A549 (cell line): ENCODE measurements at regions not wholly inside any gene's neighbourhood (a gene's known extent, or its start where the extent isn't known, plus 50 kb on each side); places are given as distances from the start of the nearest gene placed in this dataset.
A peak's percentile ranks its signal among the peaks of the same experiment; 100 is the strongest.

Experiments used
- ATAC-seq, 2 experiments: fragments of 200-7000 bp in 1 of 2; fragments of >200 bp in 1 of 2; cut with Nextera tagmentation in 1 of 2; cut with Tn5 transposase in 1 of 2; 3 replicates each; pipeline versions ENCODE4 v1.8.0 to v1.9.1; 2018 to 2020; ENCODE audit warnings: mild to moderate bottlenecking in 1 of 2, moderate library complexity in 1 of 2
- CTCF ChIA-PET: fragments of 300-600 bp; sonication (Branson Sonifier 250); formaldehyde crosslinking; extraction: SDS; loops from one replicate; lab custom pipeline; 2021; ENCODE audit warnings: antibody characterized with exemption, inconsistent platforms; lab: Yijun Ruan, JAX
- POLR2A ChIA-PET: fragments of 350-600 bp; formaldehyde crosslinking; extraction: SDS; loops from one replicate; lab custom pipeline; 2021; ENCODE audit warnings: antibody characterized with exemption, inconsistent platforms; lab: Yijun Ruan, JAX
- DNase-seq, 2 experiments: peaks; one replicate each; pipeline versions ENCODE4 v3.0.0 to v3.0.0-alpha.2; 2011 to 2016; ENCODE audit warnings: low read depth in 1 of 2, low spot score in 1 of 2
- FAIRE-seq: peaks from 2 replicates; lab custom pipeline; 2011; peaks lifted over from hg19 to GRCh38; lab: Jason Lieb, UNC
- H3K27ac ChIP-seq, 2 experiments: fragments of >200 bp; sonication (Bioruptor Twin); formaldehyde crosslinking; 3 replicates each; pipeline ENCODE4 v1.5.1; 2016 to 2017
- H3K4me1 ChIP-seq: fragments of >200 bp; sonication (Bioruptor Twin); formaldehyde crosslinking; 3 replicates; pipeline ENCODE4 v1.6.1; 2016
- H3K4me2 ChIP-seq: fragments of >200 bp; sonication (Bioruptor Twin); formaldehyde crosslinking; 3 replicates; pipeline ENCODE4 v1.6.1; 2016
- H3K4me3 ChIP-seq: fragments of >200 bp; sonication (Bioruptor Twin); formaldehyde crosslinking; 3 replicates; pipeline ENCODE4 v1.5.1; 2016
- H3K9me3 ChIP-seq: fragments of >200 bp; sonication (Bioruptor Twin); formaldehyde crosslinking; 3 replicates; pipeline ENCODE4 v1.6.1; 2016
- CBX8 ChIP-seq: fragments of 200-600 bp; sonication (generic); IDR thresholded peaks from 2 replicates; pipeline ENCODE4 v1.6.1; 2016
- FOXS1 ChIP-seq: fragments of 250-450 bp; sonication (Bioruptor Pico); IDR thresholded peaks from 2 replicates; pipeline ENCODE4 v1.5.0; 2020; ENCODE audit warnings: mild to moderate bottlenecking, moderate library complexity
- HEYL ChIP-seq: fragments of 250-450 bp; sonication (Bioruptor Pico); IDR thresholded peaks from 2 replicates; pipeline ENCODE4 v1.8.0; 2021; ENCODE audit warnings: mild to moderate bottlenecking, moderate library complexity
- HOXB13 ChIP-seq: fragments of 250-450 bp; sonication (Bioruptor Pico); IDR thresholded peaks from 2 replicates; pipeline ENCODE4 v1.5.0; 2020; ENCODE audit warnings: low read depth, mild to moderate bottlenecking, moderate library complexity
- HOXB5 ChIP-seq: fragments of 250-450 bp; sonication (Bioruptor Pico); IDR thresholded peaks from 2 replicates; pipeline ENCODE4 v1.5.0; 2020; ENCODE audit warnings: mild to moderate bottlenecking, moderate library complexity
- JUNB ChIP-seq: fragments of >200 bp; sonication (Bioruptor Twin); formaldehyde crosslinking; IDR thresholded peaks from 2 replicates; pipeline ENCODE4 v1.6.1; 2016
- KDM5A ChIP-seq: fragments of 200-600 bp; sonication (generic); IDR thresholded peaks from 2 replicates; pipeline ENCODE4 v1.6.1; 2016; ENCODE audit warnings: antibody characterized with exemption, mild to moderate bottlenecking
- MAZ ChIP-seq: fragments of 150-350 bp; IDR thresholded peaks from 2 replicates; pipeline ENCODE4 v1.6.1; 2014; ENCODE audit warnings: antibody characterized with exemption, low read depth, low read length, borderline replicate concordance
- MYC ChIP-seq: IDR thresholded peaks from 2 replicates; pipeline ENCODE4 v1.6.1; 2012; ENCODE audit warnings: mild to moderate bottlenecking, inconsistent platforms, low read length, improper control_type of control experiment, borderline replicate concordance
- NPAS2 ChIP-seq: fragments of 250-450 bp; sonication (Bioruptor Pico); IDR thresholded peaks from 2 replicates; pipeline ENCODE4 v1.8.0; 2022; ENCODE audit warnings: mild to moderate bottlenecking, moderate library complexity, borderline replicate concordance
- PBX3 ChIP-seq: IDR thresholded peaks from 2 replicates; pipeline ENCODE4 v1.6.1; 2012
- PHF8 ChIP-seq: fragments of 200-600 bp; sonication (generic); IDR thresholded peaks from 2 replicates; pipeline ENCODE4 v1.6.1; 2016; ENCODE audit warnings: low read depth, mild to moderate bottlenecking, antibody characterized with exemption, moderate library complexity, borderline replicate concordance
- POLR2A ChIP-seq: IDR thresholded peaks from 2 replicates; pipeline ENCODE4 v1.6.1; 2012; ENCODE audit warnings: mild to moderate bottlenecking, low read length
- RAD21 ChIP-seq, 2 experiments: fragments of >200 bp in 1 of 2; sonication (Bioruptor Twin) in 1 of 2; formaldehyde crosslinking in 1 of 2; IDR thresholded peaks in 1 of 2; conservative IDR thresholded peaks in 1 of 2; 2 replicates in 1 of 2; 3 replicates in 1 of 2; pipeline ENCODE4 v1.6.1; 2012 to 2018; ENCODE audit warnings: inconsistent platforms in 1 of 2
- RCOR1 ChIP-seq: fragments of 150-350 bp; IDR thresholded peaks from 2 replicates; pipeline ENCODE4 v1.6.1; 2014; ENCODE audit warnings: antibody characterized with exemption, low read length, low read depth
- RFX5 ChIP-seq: fragments of 450-650 bp; IDR thresholded peaks from 2 replicates; pipeline ENCODE4 v1.7.1; 2014; ENCODE audit warnings: antibody characterized with exemption, mild to moderate bottlenecking, moderate library complexity
- SMC3 ChIP-seq: fragments of >200 bp; sonication (Bioruptor Twin); formaldehyde crosslinking; IDR thresholded peaks from 3 replicates; pipeline ENCODE4 v1.6.1; 2018; ENCODE audit warnings: inconsistent platforms
- ZNF302 ChIP-seq: fragments of 250-450 bp; sonication (Bioruptor Pico); IDR thresholded peaks from 2 replicates; pipeline ENCODE4 v1.9.0; 2021; ENCODE audit warnings: inconsistent platforms, mild to moderate bottlenecking, moderate library complexity
- WGBS: methylation state at CpG from one replicate; pipeline ENCODE4 v1.1.6; 2017; ENCODE audit errors: missing lambda C conversion rate; 5-methylcytosine and 5-hydroxymethylcytosine counted together
- TF ChIP-seq, protein P1 (sequence below): IDR thresholded peaks from 2 replicates; pipeline ENCODE4 v1.6.1; 2012
- TF ChIP-seq, protein P2 (sequence below): fragments of 450-650 bp; IDR thresholded peaks from 2 replicates; pipeline ENCODE4 v1.6.1; 2014; ENCODE audit warnings: antibody characterized with exemption
- TF ChIP-seq, protein P3 (sequence below): fragments of >200 bp; sonication (Bioruptor Twin); formaldehyde crosslinking; IDR thresholded peaks from 2 replicates; pipeline ENCODE4 v1.6.1; 2016
- TF ChIP-seq, protein P4 (sequence below): fragments of >200 bp; sonication (Bioruptor Twin); formaldehyde crosslinking; IDR thresholded peaks from 3 replicates; pipeline ENCODE4 v1.5.1; 2016
- TF ChIP-seq, protein P5 (sequence below): fragments of 150-350 bp; IDR thresholded peaks from 2 replicates; pipeline ENCODE4 v1.6.1; 2014; ENCODE audit warnings: low read depth, mild to moderate bottlenecking, low read length

- ChIA-PET POLR2A (no interaction called here), CTCF (no interaction called here)
- Histone ChIP-seq H3K4me1 (no peaks in the 10 kb centered on the region), H3K9me3 (no peaks in the 10 kb centered on the region), H3K4me3 (no peak overlapping the region), H3K27ac (no peak overlapping the region), H3K4me2 (no peak overlapping the region)
- FAIRE-seq, result no peak
- no peak for DNase-seq
- WGBS, result 0% methylated on average over 3 of the region's 3 CpGs
- no peak for ATAC-seq
- TF ChIP-seq MAZ (no peak), RCOR1 (no peak), ZNF302 (CRISPR knock-in tag) (no peak), HEYL (CRISPR knock-in tag) (no peak), PBX3 (no peak), JUNB (no peak), RFX5 (no peak), HOXB5 (CRISPR knock-in tag) (no peak), HOXB13 (CRISPR knock-in tag) (no peak), PHF8 (no peak), POLR2A (no peak), MYC (no peak), FOXS1 (CRISPR knock-in tag) (no peak), CBX8 (no peak), KDM5A (no peak), NPAS2 (CRISPR knock-in tag) (no peak)
- TF ChIP-seq, protein P1, sequence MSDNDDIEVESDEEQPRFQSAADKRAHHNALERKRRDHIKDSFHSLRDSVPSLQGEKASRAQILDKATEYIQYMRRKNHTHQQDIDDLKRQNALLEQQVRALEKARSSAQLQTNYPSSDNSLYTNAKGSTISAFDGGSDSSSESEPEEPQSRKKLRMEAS, result no peak
- TF ChIP-seq, protein P2, sequence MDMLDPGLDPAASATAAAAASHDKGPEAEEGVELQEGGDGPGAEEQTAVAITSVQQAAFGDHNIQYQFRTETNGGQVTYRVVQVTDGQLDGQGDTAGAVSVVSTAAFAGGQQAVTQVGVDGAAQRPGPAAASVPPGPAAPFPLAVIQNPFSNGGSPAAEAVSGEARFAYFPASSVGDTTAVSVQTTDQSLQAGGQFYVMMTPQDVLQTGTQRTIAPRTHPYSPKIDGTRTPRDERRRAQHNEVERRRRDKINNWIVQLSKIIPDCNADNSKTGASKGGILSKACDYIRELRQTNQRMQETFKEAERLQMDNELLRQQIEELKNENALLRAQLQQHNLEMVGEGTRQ, result no peak
These were observed 196.1 kb downstream of the AMY1C start for GRCh38 chr1:103945774-103946173.

DNA sequence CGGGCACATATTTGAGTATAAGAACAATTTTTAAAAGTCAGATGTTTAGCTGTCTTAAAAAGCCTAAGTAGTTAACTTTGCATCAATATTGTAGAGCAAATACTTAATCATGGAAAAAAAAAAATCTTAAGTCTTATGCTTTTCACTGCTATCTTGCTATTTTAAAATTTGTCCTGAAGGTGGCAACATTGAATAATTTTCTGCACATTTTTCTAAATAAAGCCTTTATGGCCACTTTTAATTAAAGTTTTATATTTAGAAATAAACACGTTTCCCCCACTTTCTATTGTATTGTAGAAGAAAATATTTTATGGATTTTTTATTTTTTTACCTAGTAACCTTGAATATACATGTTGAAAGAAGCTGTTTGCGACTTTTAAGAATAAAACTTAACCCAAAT lies 198.8 kb downstream of the AMY1C start:
- POLR2A ChIA-PET, result no interaction called here
- DNase-seq, result peak in 1 of 2 experiments; percentile 11
- CTCF ChIA-PET, result no interaction called here

More for the DNA sequence above, 198.8 kb downstream of the AMY1C start:
- H3K27ac ChIP-seq, result no peak overlapping the region
- TF ChIP-seq SMC3 (0 out of 3 replicates have a peak, but pooled peaks have one; percentile 10), FOXS1 (CRISPR knock-in tag) (no peak), CBX8 (no peak), KDM5A (no peak), RAD21 (conservative IDR thresholded peaks at IDR 0.05 in 1 of 2, IDR thresholded peaks at IDR 0.05 in 1 of 2) (peak; percentile 26 to 31; a peak in 3 of 5 replicates)
- TF ChIP-seq, protein P3, sequence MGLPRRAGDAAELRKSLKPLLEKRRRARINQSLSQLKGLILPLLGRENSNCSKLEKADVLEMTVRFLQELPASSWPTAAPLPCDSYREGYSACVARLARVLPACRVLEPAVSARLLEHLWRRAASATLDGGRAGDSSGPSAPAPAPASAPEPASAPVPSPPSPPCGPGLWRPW, result no peak
- TF ChIP-seq, protein P1, result no peak
- TF ChIP-seq, protein P4, sequence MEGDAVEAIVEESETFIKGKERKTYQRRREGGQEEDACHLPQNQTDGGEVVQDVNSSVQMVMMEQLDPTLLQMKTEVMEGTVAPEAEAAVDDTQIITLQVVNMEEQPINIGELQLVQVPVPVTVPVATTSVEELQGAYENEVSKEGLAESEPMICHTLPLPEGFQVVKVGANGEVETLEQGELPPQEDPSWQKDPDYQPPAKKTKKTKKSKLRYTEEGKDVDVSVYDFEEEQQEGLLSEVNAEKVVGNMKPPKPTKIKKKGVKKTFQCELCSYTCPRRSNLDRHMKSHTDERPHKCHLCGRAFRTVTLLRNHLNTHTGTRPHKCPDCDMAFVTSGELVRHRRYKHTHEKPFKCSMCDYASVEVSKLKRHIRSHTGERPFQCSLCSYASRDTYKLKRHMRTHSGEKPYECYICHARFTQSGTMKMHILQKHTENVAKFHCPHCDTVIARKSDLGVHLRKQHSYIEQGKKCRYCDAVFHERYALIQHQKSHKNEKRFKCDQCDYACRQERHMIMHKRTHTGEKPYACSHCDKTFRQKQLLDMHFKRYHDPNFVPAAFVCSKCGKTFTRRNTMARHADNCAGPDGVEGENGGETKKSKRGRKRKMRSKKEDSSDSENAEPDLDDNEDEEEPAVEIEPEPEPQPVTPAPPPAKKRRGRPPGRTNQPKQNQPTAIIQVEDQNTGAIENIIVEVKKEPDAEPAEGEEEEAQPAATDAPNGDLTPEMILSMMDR, result 0 out of 3 replicates have a peak, but pooled peaks have one; percentile 12
- TF ChIP-seq, protein P5, sequence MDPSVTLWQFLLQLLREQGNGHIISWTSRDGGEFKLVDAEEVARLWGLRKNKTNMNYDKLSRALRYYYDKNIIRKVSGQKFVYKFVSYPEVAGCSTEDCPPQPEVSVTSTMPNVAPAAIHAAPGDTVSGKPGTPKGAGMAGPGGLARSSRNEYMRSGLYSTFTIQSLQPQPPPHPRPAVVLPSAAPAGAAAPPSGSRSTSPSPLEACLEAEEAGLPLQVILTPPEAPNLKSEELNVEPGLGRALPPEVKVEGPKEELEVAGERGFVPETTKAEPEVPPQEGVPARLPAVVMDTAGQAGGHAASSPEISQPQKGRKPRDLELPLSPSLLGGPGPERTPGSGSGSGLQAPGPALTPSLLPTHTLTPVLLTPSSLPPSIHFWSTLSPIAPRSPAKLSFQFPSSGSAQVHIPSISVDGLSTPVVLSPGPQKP, result no peak
- ATAC-seq, result no peak
- no peak for FAIRE-seq
- no peaks in the 10 kb centered on the region for H3K9me3 ChIP-seq
- 1% methylated on average over 3 of the region's 3 CpGs for WGBS
- H3K4me3 ChIP-seq, result no peak overlapping the region
- no peak overlapping the region for H3K4me2 ChIP-seq
- H3K4me1 ChIP-seq, result no peaks in the 10 kb centered on the region
